OCI-LY7 (cell line): ENCODE measurements at regions not wholly inside any gene's neighbourhood (a gene's known extent, or its start where the extent isn't known, plus 50 kb on each side); places are given as distances from the start of the nearest gene placed in this dataset.

ENCODE experiments used
- BruUV-seq: library from RNA; stranded (reverse); fragments of 400-500 nt; replicated peaks from 2 replicates; lab custom pipeline; 2021; lab: Mats Ljungman, UMichigan
- CTCF ChIA-PET: fragments of 300-600 bp; sonication (Branson Sonifier 250); formaldehyde crosslinking; loops from one replicate; lab custom pipeline; 2022; ENCODE audit warnings: antibody characterized with exemption; ENCODE audit not compliant: unreplicated experiment; lab: Charles Lee
- POLR2A ChIA-PET: fragments of 300-600 bp; sonication (Branson Sonifier 250); formaldehyde crosslinking; loops from one replicate; lab custom pipeline; 2022; ENCODE audit warnings: antibody characterized with exemption; lab: Charles Lee
- DNase-seq: peaks from one replicate; pipeline ENCODE4 v3.0.0-alpha.2; 2015; ENCODE audit warnings: low spot score
- H2AFZ ChIP-seq: fragments of 200-600 bp; sonication (generic), shearing (Covaris generic); 2 replicates; pipeline ENCODE4 v1.6.1; 2014; ENCODE audit warnings: mild to moderate bottlenecking, antibody characterized with exemption, low read length, moderate library complexity
- H3K27ac ChIP-seq: fragments of 200-600 bp; sonication (generic); 2 replicates; pipeline ENCODE4 v1.5.1; 2014; ENCODE audit warnings: mixed run types, low read depth, mild to moderate bottlenecking, moderate library complexity, low read length, inconsistent platforms; ENCODE audit not compliant: poor library complexity, severe bottlenecking
- H3K36me3 ChIP-seq: fragments of 200-600 bp; sonication (generic); 2 replicates; pipeline ENCODE4 v1.6.1; 2014; ENCODE audit warnings: mild to moderate bottlenecking, antibody characterized with exemption, low read length, moderate library complexity, mixed read lengths; ENCODE audit not compliant: insufficient read depth
- H3K4me1 ChIP-seq: fragments of 200-600 bp; sonication (generic); 2 replicates; pipeline ENCODE4 v1.5.1; 2014; ENCODE audit warnings: mild to moderate bottlenecking, low read length; ENCODE audit not compliant: insufficient read depth, poor library complexity, severe bottlenecking
- H3K4me2 ChIP-seq: fragments of 200-600 bp; sonication (generic); 2 replicates; pipeline ENCODE4 v1.6.1; 2014; ENCODE audit warnings: mild to moderate bottlenecking, low read length
- H3K4me3 ChIP-seq: fragments of 200-600 bp; sonication (generic); 2 replicates; pipeline ENCODE4 v1.5.1; 2014; ENCODE audit warnings: mild to moderate bottlenecking, low read depth, low read length; ENCODE audit not compliant: poor library complexity, severe bottlenecking
- H3K79me2 ChIP-seq: fragments of 200-600 bp; sonication (generic); 2 replicates; pipeline ENCODE4 v1.6.1; 2016; ENCODE audit warnings: low read depth, mild to moderate bottlenecking, low read length, moderate library complexity, mixed read lengths; ENCODE audit not compliant: insufficient read depth
- H3K9me2 ChIP-seq: fragments of 200-600 bp; sonication (generic); 2 replicates; pipeline ENCODE4 v1.6.1; 2016; ENCODE audit warnings: mild to moderate bottlenecking, low read length, mixed read lengths; ENCODE audit not compliant: insufficient read depth
- H3K9me3 ChIP-seq: fragments of 200-600 bp; sonication (generic); 2 replicates; pipeline ENCODE4 v1.6.1; 2014; ENCODE audit warnings: mild to moderate bottlenecking, mixed run types, low read length, mixed read lengths
- H4K20me1 ChIP-seq: fragments of 200-600 bp; sonication (generic); 2 replicates; pipeline ENCODE4 v1.6.1; 2014; ENCODE audit warnings: mild to moderate bottlenecking, antibody characterized with exemption, low read length, moderate library complexity, mixed read lengths; ENCODE audit not compliant: insufficient read depth
- EZH2phosphoT487 ChIP-seq: fragments of 200-600 bp; sonication (generic); IDR thresholded peaks from 2 replicates; pipeline ENCODE4 v1.6.1; 2018; ENCODE audit warnings: low read depth, borderline replicate concordance, mild to moderate bottlenecking, mixed run types, antibody characterized with exemption, low read length, moderate library complexity, mixed read lengths
- intact Hi-C: fragments of 100-400 bp; cut with micrococcal nuclease; formaldehyde crosslinking; loops from one replicate; pipeline ENCODE4 v1.10.0; 2022; ENCODE audit not compliant: unreplicated experiment
- TF ChIP-seq, protein P1 (sequence below): fragments of 200-600 bp; sonication (generic); conservative IDR thresholded peaks from 2 replicates; pipeline ENCODE4 v1.5.1; 2014; ENCODE audit warnings: mild to moderate bottlenecking, antibody characterized with exemption, low read length, moderate library complexity, mixed read lengths

DNA sequence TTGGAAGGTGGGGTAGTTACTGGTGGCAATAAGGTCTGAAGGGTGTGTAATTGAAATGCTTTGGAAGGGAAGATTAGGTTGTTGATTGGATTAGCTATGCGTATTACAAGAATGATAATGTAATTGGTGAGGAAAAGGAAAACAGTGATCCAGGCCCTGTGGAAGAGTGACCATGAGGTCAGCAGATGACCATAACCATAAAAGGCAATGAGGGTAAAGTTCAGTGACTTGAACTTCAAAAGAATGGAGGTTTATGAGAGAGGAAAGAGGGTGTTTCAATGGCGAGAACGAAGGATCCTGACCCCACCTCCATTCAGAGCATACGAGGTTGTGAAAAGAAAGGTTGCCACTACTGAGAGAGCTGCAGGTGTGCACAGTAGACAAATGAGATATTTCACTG, 439.7 kb downstream of the CCSER2 start:
- Histone ChIP-seq H4K20me1 (no peaks in the 10 kb centered on the region), H3K4me2 (no peak overlapping the region), H3K9me2 (no peaks in the 10 kb centered on the region), H2AFZ (no peak overlapping the region), H3K27ac (no peak overlapping the region), H3K36me3 (no peaks in the 10 kb centered on the region), H3K79me2 (no peaks in the 10 kb centered on the region), H3K4me1 (no peaks in the 10 kb centered on the region), H3K4me3 (no peak overlapping the region), H3K9me3 (no peaks in the 10 kb centered on the region)
- intact Hi-C loops: no loop called here
- no peak for DNase-seq
- CTCF ChIA-PET: no interaction called here
- POLR2A ChIA-PET: no interaction called here
- no peak for TF ChIP-seq EZH2phosphoT487
- TF ChIP-seq, protein P1, sequence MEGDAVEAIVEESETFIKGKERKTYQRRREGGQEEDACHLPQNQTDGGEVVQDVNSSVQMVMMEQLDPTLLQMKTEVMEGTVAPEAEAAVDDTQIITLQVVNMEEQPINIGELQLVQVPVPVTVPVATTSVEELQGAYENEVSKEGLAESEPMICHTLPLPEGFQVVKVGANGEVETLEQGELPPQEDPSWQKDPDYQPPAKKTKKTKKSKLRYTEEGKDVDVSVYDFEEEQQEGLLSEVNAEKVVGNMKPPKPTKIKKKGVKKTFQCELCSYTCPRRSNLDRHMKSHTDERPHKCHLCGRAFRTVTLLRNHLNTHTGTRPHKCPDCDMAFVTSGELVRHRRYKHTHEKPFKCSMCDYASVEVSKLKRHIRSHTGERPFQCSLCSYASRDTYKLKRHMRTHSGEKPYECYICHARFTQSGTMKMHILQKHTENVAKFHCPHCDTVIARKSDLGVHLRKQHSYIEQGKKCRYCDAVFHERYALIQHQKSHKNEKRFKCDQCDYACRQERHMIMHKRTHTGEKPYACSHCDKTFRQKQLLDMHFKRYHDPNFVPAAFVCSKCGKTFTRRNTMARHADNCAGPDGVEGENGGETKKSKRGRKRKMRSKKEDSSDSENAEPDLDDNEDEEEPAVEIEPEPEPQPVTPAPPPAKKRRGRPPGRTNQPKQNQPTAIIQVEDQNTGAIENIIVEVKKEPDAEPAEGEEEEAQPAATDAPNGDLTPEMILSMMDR: no peak
- BruUV-seq: no TSS peak

DNA sequence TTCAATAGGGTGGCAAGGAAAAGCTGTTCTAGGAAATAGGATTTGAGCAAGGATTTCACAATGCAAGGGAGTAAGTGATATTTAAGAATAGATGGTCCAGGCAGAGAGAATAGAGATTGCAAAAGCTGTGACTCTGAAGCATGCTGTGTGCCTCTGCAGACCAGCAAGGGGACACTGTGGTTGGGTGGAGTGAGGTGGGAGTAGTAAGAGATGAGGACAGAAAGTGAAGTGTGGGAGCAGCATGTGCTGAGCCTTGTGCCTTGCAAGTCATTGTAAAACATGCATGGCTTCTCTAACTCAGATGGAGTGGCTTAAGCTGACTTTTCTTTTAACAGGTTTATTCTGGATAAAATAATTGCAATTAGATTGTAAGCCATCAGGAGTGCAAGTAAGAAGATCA, 442.4 kb downstream of the CCSER2 start:
- intact Hi-C loops: no loop called here
- CTCF ChIA-PET: interaction anchor here (0.6 kb wide), 1 partner anchor 178 kb away, joined by 3 read pairs; no protein-coding TSS in a partner anchor
- H3K9me2 ChIP-seq: no peaks in the 10 kb centered on the region
- H2AFZ ChIP-seq: no peak overlapping the region
- H3K4me3 ChIP-seq: no peak overlapping the region
- DNase-seq: no peak
- no peaks in the 10 kb centered on the region for H3K9me3 ChIP-seq
- H3K4me2 ChIP-seq: no peak overlapping the region
- POLR2A ChIA-PET: no interaction called here
- no peak overlapping the region for H3K27ac ChIP-seq
- H3K4me1 ChIP-seq: no peaks in the 10 kb centered on the region
- no peaks in the 10 kb centered on the region for H4K20me1 ChIP-seq
- no TSS peak for BruUV-seq
- H3K36me3 ChIP-seq: no peaks in the 10 kb centered on the region
- H3K79me2 ChIP-seq: no peaks in the 10 kb centered on the region
- TF ChIP-seq, protein P1: no peak
- TF ChIP-seq EZH2phosphoT487: no peak

DNA sequence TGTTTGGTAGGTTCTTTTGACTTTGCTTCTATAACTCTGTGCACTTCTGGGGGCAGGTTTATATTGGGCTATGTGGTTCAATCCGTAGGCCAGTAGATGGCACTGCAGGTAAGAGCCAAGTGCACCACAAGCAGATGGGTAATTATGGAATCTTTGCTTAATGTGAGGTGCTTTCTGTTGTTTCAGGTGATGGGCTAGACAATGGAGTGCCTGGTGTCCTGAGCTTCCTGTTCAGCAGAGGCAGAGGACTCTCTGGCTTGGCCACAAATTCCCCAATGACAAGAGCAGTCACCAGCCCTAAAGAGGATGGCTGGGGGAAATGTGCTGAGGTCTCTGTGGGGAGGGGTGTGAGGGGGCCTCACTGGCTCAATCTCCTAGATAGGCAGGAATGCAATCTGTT, 455.0 kb downstream of the CCSER2 start:
- peak; percentile 24 for DNase-seq
- CTCF ChIA-PET: no interaction called here

More for the DNA sequence above, 455.0 kb downstream of the CCSER2 start:
- no peaks in the 10 kb centered on the region for H3K79me2 ChIP-seq
- no peaks in the 10 kb centered on the region for H3K9me2 ChIP-seq
- no TSS peak for BruUV-seq
- no peak overlapping the region for H3K4me3 ChIP-seq
- POLR2A ChIA-PET: no interaction called here
- H3K9me3 ChIP-seq: no peaks in the 10 kb centered on the region
- TF ChIP-seq EZH2phosphoT487: no peak
- TF ChIP-seq, protein P1: peak; percentile 79
- H2AFZ ChIP-seq: no peak overlapping the region
- no peak overlapping the region for H3K4me2 ChIP-seq
- no peaks in the 10 kb centered on the region for H4K20me1 ChIP-seq
- no peaks in the 10 kb centered on the region for H3K36me3 ChIP-seq
- no peaks in the 10 kb centered on the region for H3K4me1 ChIP-seq
- H3K27ac ChIP-seq: no peak overlapping the region
- intact Hi-C loops: no loop called here
